Stimulated activated naive CD8-positive, alpha-beta T cell treated with anti-CD3 and anti-CD28 coated beads, Interleukin-15, Interleukin-2, amounts not matched to agents 100 ng/mL and 50 ng/mL, for 24 hours (primary cell): ENCODE measurements at regions not wholly inside any gene's neighbourhood (a gene's known extent, or its start where the extent isn't known, plus 50 kb on each side); places are given as distances from the start of the nearest gene placed in this dataset.

ENCODE experiments used
- H3K27ac Mint-ChIP-seq: one replicate; pipeline ENCODE4 v1.8.0; 2021; ENCODE audit warnings: mild to moderate bottlenecking, mixed read lengths
- H3K27me3 Mint-ChIP-seq: one replicate; pipeline ENCODE4 v1.8.0; 2021; ENCODE audit warnings: mixed read lengths
- H3K36me3 Mint-ChIP-seq: one replicate; pipeline ENCODE4 v1.8.0; 2021; ENCODE audit warnings: low read depth, mixed read lengths
- H3K4me1 Mint-ChIP-seq: one replicate; pipeline ENCODE4 v1.8.0; 2021; ENCODE audit warnings: low read depth, mixed read lengths
- H3K4me3 Mint-ChIP-seq: one replicate; pipeline ENCODE4 v1.8.0; 2021; ENCODE audit warnings: mild to moderate bottlenecking, mixed read lengths
- H3K9me3 Mint-ChIP-seq: one replicate; pipeline ENCODE4 v1.8.0; 2021; ENCODE audit warnings: mixed read lengths

DNA sequence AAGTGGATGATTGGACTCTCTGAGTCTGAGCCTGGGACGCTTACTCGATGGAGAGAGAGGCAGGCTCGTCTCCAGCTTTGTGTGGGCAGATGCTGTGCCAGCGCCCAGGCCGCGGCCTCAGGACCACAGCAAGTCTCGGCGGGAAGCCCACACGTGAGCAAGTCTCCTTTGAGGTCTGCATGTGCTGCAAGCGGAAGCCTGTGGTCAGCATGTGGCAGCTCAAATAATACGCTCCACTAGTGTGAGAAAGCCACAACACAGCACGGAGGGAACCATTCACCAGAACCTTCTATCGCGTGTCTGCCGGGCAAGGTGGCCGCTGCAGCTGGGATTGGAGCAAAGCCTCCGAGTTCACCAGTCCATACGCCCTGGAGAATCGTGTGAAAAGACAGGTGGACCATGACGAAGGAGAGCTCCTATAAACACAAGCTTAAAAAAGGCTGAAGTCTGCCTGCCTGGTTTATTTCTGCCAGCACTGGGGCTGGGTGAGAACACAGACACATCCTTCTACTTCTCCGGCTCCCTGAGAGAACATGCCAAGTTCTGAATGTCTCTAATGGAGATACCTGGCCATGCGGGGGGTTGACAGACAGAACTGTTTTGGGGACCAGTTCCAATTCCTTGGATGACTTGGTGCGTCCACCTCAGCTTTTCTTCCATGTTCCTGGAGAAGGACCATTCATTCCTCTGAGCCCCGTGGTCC is 82.0 kb upstream of the LRIG1 start:
- Mint-ChIP-seq H3K27me3 (peaks cover 57% of the 10 kb centered on the region), H3K27ac (no peak overlapping the region), H3K4me3 (no peak overlapping the region), H3K36me3 (no peaks in the 10 kb centered on the region), H3K9me3 (peaks cover 18% of the 10 kb centered on the region), H3K4me1 (peaks cover 11% of the 10 kb centered on the region)

DNA sequence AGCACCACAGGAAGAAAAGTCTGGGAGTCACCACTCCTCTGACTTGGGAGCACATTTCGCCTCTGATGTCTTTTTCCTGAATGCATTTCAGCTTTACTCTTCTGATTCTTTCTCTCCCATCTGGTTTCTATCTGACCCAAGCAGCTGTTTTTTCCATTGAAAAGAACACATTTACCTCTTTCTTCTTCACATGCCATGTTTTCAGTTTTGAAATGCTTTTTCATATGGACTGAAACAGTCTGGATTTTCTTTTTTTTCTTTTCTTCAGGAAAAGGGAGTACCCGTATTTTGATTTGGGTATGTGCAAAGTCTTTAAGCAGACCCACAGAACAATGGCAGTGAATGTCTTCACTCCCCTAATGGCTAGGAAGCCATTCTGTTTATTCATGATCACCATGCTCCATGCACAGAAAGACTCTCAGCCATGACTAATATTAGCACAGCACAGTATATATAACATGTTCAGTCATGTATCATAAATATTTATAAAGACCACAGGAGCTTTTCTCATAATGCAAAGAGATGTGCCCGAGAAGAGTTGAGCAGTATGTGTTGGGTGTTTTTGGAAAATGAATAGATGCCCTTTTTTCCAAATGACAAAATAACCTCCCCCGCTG is 82.7 kb upstream of the LRIG1 start:
- Mint-ChIP-seq H3K4me3 (no peak overlapping the region), H3K9me3 (peaks cover 16% of the 10 kb centered on the region), H3K27me3 (peaks cover 51% of the 10 kb centered on the region), H3K27ac (no peak overlapping the region), H3K36me3 (no peaks in the 10 kb centered on the region), H3K4me1 (peaks cover 11% of the 10 kb centered on the region)

DNA sequence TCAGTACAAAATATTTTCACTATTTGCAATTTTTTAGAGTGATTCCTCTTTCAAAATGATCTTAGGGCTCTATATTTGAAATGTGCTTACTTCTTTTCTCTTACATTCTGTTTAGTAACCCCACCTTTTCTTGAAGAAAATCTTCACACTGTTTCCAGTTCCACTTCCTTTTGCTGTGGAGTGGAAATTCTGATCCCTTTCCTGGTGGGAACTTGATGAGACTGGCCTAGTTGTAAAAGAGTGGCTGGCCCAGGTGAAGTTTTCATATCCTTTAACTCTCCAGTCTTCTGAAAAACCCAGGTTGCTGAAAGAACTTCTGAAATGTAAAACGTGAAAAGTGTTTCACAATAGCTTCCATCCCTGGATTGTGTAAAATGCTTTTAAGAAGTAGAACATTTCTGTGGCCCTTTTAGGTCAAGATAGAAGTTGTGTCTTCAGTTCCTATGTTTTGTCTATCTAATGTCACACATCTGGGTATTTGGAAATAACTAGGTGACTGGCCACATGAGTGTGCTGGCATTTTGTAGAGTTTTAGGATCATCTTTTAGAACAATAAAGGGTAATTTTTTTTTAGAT is 84.8 kb upstream of the LRIG1 start:
- Mint-ChIP-seq H3K36me3 (no peaks in the 10 kb centered on the region), H3K27ac (no peak overlapping the region), H3K27me3 (peaks cover 51% of the 10 kb centered on the region), H3K4me1 (peaks cover 11% of the 10 kb centered on the region), H3K4me3 (no peak overlapping the region), H3K9me3 (peaks cover 4% of the 10 kb centered on the region)

DNA sequence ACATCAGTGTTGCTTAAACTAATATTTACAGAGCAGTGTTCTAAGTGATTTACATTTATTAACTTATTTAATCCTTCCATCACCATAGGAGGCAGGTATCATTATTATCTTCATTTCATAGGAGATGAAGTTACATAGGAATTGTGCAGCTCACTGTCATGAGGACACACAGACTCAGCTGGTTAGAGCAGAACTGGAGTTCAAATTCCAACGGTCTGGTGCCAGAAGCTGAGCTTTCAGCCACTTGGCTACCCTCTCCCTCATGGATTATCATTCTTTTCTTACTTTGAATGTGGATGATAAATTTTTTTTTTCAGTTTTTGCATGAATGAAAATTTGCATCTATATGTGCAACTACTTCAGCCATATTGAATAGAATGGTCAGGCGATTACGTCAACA is 86.0 kb upstream of the LRIG1 start:
- H3K27ac Mint-ChIP-seq = no peak overlapping the region
- peaks cover 11% of the 10 kb centered on the region for H3K4me1 Mint-ChIP-seq
- H3K9me3 Mint-ChIP-seq = no peaks in the 10 kb centered on the region
- H3K4me3 Mint-ChIP-seq = no peak overlapping the region
- no peaks in the 10 kb centered on the region for H3K36me3 Mint-ChIP-seq
- peaks cover 47% of the 10 kb centered on the region for H3K27me3 Mint-ChIP-seq

DNA sequence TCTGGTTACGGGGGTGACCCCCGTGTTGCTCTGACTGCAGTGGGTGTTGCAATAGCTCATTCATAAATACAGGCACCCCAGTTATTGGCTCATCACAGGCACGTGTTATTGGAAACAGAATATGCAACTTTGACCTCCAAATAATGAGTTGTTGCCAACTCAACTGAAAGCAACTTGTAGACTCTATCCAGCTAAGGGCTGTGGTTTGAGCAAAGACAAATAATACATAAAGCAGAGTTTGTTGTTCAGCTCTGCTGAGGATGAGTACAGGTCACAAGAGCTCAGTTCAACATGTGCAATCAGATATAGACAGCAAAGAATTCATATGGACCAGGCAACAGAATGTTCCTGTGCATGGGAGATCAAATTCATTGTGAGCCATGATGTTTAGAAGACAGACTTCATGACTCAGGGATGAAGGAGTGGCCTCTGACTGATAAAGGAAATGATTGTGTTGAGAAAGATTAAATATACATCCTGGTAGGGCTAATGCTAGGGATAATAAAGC is 87.6 kb upstream of the LRIG1 start:
- Mint-ChIP-seq H3K27ac (no peak overlapping the region), H3K4me3 (no peak overlapping the region), H3K36me3 (no peaks in the 10 kb centered on the region), H3K27me3 (peaks cover 49% of the 10 kb centered on the region), H3K4me1 (peaks cover 3% of the 10 kb centered on the region), H3K9me3 (no peaks in the 10 kb centered on the region)

DNA sequence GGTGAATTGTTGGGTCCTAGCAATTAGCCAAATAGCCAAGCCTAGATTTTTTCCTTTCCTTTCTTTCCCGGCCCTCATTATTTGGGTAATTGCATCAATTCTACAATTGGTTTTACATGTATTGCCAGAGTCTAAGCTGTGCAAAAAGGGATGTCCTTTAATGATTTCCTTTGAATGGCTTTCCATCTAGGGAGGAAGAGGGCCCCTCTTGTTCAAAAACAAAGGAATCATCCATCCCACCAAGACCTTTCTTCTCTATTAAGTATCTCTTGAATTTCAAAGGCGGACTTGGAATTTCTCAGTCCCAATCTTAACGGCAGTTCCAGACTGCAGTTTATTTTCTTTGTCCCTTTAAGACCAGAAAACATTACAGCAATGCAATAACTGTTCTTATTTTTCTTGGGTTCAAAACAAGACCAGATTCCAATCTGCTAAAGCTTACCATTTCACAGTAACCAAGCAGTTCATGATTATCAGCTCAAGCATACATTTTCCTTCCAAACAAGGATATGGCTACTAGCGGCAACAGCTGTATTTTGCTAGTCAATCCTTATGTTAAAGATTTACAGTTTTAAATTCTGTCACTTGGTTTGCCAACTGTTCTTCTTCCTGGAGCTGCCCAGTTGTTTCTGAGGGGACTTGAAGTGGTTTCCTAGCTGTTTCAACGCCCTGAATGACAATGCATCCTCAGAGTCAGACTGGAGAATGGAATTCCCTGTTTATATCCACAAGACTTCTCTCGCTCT is 91.4 kb upstream of the LRIG1 start:
- Mint-ChIP-seq H3K4me3 (no peak overlapping the region), H3K4me1 (no peaks in the 10 kb centered on the region), H3K27ac (no peak overlapping the region), H3K36me3 (no peaks in the 10 kb centered on the region), H3K9me3 (no peaks in the 10 kb centered on the region), H3K27me3 (peaks cover 36% of the 10 kb centered on the region)

DNA sequence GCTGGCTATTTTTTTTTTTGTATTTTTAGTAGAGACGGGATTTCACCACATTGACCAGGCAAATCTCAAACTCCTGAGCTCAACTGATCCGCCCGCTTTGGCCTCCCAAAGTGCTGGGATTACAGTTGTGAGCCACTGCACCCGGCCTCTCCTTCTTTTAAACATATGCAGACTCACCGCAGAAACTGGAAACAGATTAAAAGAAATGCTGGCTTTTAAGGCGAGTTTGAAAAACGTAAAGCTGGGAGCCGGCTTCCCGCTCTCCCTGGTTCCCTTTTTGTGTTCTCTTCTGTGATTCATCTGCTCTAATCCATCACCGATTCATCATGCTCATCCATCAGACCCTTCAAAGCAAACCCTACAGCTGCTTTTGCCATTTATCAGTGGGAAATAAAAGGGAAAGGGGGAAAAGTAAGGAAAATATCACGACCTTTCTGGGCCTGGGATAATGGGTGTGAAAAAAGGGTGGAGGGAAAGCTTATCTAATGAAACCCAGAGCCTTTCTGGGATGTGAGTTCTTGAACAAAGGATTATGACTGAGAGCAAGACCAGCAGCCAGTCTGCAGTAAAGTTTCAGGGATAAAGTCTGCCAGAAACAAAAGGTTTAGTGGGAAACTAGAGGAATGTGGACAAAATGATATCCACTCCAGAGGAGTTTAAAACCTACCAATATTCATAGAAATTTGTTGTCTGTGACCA is 92.3 kb upstream of the LRIG1 start:
- no peaks in the 10 kb centered on the region for H3K9me3 Mint-ChIP-seq
- H3K27me3 Mint-ChIP-seq = peaks cover 32% of the 10 kb centered on the region
- H3K36me3 Mint-ChIP-seq = no peaks in the 10 kb centered on the region
- no peak overlapping the region for H3K4me3 Mint-ChIP-seq
- no peak overlapping the region for H3K27ac Mint-ChIP-seq
- H3K4me1 Mint-ChIP-seq = no peaks in the 10 kb centered on the region

DNA sequence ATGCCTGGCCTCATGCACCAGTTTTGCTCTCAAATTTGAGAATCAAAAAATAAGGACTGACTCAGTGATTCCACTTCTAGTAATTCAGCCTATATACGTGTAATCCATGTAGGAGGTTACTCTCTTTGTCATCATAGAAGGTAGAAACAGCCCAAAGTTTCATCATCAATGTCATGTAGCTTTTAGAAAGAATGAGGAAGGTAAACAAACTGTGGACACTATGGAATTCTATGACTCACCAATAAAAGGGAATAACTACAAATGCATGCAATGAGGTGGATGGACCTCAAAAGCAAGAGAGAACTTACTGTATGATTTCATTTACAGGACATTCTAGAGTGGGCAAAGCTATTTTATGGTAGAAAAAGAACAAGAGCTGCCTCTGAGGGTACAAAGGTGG is 93.2 kb upstream of the LRIG1 start:
- no peak overlapping the region for H3K4me3 Mint-ChIP-seq
- H3K4me1 Mint-ChIP-seq = no peaks in the 10 kb centered on the region
- no peak overlapping the region for H3K27ac Mint-ChIP-seq
- H3K9me3 Mint-ChIP-seq = no peaks in the 10 kb centered on the region
- H3K27me3 Mint-ChIP-seq = peaks cover 32% of the 10 kb centered on the region
- no peaks in the 10 kb centered on the region for H3K36me3 Mint-ChIP-seq

DNA sequence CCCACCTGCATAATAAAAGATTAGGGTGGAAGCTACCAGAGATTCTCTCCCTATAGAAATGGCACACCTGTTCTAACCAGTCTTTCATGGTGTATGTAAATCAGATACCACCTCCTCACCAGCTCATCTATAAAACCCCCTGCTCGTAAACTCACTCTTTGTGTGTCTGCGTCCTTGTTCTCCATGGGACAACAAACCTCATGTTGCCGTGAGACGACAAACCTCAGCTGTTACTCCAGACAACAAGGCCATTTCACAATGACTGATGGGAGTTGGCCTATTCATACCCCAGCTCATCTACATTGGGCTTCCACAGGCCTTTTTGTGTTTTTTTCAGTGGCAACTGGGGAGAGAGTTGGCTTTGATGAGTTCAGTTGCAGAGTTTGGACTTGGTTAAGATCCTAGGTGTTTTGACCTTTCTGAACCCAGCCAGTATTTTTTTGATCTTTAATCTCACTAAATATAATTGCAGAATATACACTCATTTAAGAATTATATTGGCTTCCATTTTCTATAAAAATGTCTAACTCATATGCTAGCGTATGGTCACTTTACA is 96.6 kb upstream of the LRIG1 start:
- H3K27ac Mint-ChIP-seq = no peak overlapping the region
- H3K4me3 Mint-ChIP-seq = no peak overlapping the region
- H3K4me1 Mint-ChIP-seq = peaks cover 4% of the 10 kb centered on the region
- no peaks in the 10 kb centered on the region for H3K9me3 Mint-ChIP-seq
- H3K36me3 Mint-ChIP-seq = no peaks in the 10 kb centered on the region
- H3K27me3 Mint-ChIP-seq = peaks cover 21% of the 10 kb centered on the region

DNA sequence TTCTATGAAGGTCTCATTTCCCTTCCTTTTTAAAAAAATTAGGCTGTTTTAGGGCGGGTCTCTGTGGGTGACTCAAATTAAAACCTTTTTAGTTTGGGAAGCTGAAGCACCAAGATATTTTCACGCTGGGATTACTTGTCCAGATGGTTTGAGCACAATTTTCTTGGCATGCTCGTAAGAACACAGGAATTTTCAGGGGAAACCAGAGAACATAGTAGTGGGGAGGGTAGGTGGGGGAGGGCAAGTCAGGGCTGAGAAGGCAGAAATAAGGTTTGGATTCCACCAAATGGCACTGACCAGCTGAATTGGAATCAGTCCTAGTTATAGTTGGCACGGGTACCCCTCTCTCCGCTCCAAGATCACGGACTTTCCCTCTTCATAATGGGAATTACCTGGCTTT is 97.3 kb upstream of the LRIG1 start:
- Mint-ChIP-seq H3K4me1 (peaks cover 10% of the 10 kb centered on the region), H3K9me3 (no peaks in the 10 kb centered on the region), H3K27ac (no peak overlapping the region), H3K27me3 (peaks cover 24% of the 10 kb centered on the region), H3K4me3 (no peak overlapping the region), H3K36me3 (no peaks in the 10 kb centered on the region)

DNA sequence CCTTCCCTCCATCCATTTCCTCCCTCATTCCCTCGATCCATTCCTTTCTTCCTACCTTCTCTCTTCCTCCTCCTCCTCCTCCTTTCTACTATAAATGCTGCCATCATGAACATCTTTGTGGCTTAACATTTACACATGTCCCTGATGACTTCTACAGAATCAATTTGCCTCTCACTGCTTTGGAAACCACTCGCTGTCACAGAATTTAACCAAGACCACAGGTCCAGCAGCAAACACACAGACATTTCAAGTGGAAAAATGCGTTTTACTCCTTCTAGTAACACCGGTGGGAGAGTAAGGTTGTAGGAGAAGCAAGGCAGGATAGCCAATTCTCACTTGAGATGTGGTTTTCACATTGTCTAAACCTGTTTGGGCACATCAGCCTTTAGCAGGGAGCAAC is 101.4 kb upstream of the LRIG1 start:
- Mint-ChIP-seq H3K4me3 (no peak overlapping the region), H3K27ac (no peak overlapping the region), H3K9me3 (no peaks in the 10 kb centered on the region), H3K27me3 (peaks cover 14% of the 10 kb centered on the region), H3K36me3 (no peaks in the 10 kb centered on the region), H3K4me1 (peaks cover 12% of the 10 kb centered on the region)

DNA sequence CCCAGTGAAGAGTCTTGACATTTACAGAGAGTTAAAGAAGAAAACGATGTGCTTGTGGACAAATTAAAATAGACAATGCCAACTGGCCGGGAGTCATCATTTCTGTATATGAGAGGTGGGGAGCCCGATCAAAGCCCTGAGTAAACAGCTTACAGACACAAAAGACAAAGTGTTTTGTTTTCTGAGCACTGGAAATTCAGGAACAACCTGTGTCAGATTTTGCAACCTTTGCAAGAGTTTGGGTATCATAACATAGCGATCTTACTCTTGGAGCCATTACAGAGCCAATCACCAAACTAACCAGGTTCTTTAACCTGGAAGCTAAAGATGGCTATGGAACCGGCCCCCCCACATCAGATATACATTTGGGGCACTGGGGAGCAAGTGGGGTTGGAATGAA is 101.9 kb upstream of the LRIG1 start:
- H3K4me1 Mint-ChIP-seq = peaks cover 12% of the 10 kb centered on the region
- H3K9me3 Mint-ChIP-seq = no peaks in the 10 kb centered on the region
- H3K4me3 Mint-ChIP-seq = no peak overlapping the region
- no peak overlapping the region for H3K27ac Mint-ChIP-seq
- H3K36me3 Mint-ChIP-seq = no peaks in the 10 kb centered on the region
- H3K27me3 Mint-ChIP-seq = peaks cover 14% of the 10 kb centered on the region

DNA sequence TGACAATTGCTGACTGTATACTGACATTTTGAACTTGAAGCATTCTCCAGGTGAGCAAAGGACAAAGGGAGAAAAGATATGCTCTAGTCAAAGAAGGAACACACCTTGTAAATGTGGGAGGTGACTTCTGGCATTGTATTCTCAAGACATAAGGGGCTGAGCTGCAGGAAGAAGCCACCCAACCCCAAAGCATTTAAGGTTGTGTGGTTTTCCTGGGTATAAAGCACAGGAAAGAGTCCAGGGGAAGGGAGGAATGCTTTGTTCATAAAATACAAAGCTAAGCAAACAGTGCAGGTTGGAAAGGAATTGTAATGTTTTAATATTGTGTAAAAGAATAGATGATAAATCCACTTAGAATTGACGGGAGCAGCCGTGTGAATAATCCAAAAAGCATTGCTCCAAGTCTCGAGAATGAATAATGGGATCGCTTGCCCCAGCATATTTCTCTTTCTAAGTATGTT is 102.4 kb upstream of the LRIG1 start:
- Mint-ChIP-seq H3K36me3 (no peaks in the 10 kb centered on the region), H3K4me1 (peaks cover 12% of the 10 kb centered on the region), H3K27me3 (peaks cover 14% of the 10 kb centered on the region), H3K9me3 (no peaks in the 10 kb centered on the region), H3K4me3 (no peak overlapping the region), H3K27ac (no peak overlapping the region)

DNA sequence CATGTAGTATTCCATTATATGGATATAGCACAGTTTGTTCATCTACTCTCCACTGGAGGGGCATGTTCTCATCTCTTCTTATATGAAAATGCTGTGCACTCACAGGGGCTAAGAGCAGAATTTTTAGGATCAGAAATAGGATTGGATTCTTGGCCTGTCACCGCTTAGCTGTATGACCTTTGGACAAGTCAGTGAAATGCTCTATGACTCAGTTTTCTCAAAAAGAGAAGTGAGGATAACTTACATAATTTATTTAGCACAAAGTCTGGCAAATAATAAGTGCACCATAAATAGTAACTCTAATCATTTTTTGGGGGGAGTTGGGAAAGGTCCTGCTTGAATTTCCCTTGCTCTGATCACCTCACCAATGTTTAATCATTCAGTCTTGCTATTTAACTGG is 103.7 kb upstream of the LRIG1 start:
- Mint-ChIP-seq H3K4me3 (no peak overlapping the region), H3K27ac (no peak overlapping the region), H3K4me1 (peaks cover 12% of the 10 kb centered on the region), H3K27me3 (peaks cover 14% of the 10 kb centered on the region), H3K9me3 (no peaks in the 10 kb centered on the region), H3K36me3 (no peaks in the 10 kb centered on the region)
